ENCODE measurements at regions not wholly inside any gene's neighbourhood (a gene's known extent, or its start where the extent isn't known, plus 50 kb on each side); places are given as distances from the start of the nearest gene placed in this dataset.

- no peak for TF ChIP-seq POLR2A (IDR thresholded peaks at IDR 0.05)
- no peak for TF ChIP-seq CTCF (IDR thresholded peaks at IDR 0.05)
These were observed 119.9 kb upstream of the POF1B start for GRCh38 chrX:85499400-85499799.

All from esophagus squamous epithelium (tissue), 4 donors.